ENCODE measurements at regions not wholly inside any gene's neighbourhood (a gene's known extent, or its start where the extent isn't known, plus 50 kb on each side); places are given as distances from the start of the nearest gene placed in this dataset.

GRCh38 chr1:5244631-5245285 lies 590.3 kb downstream of the AJAP1 start:
- TF ChIP-seq POLR2AphosphoS5 (IDR thresholded peaks at IDR 0.05; ENCODE audit: low read depth, low read length) (no peak), TAF1 (IDR thresholded peaks at IDR 0.05; ENCODE audit: borderline replicate concordance, insufficient read depth, low read length) (no peak)

Measured in PFSK-1 (cell line).